22Rv1 (cell line): ENCODE measurements at regions not wholly inside any gene's neighbourhood (a gene's known extent, or its start where the extent isn't known, plus 50 kb on each side); places are given as distances from the start of the nearest gene placed in this dataset.

ENCODE experiments used
- CTCF ChIP-seq: fragments of 450-650 bp; IDR thresholded peaks from 2 replicates; pipeline ENCODE4 v1.5.1; 2017; ENCODE audit warnings: mild to moderate bottlenecking
- ZFX ChIP-seq: fragments of 450-650 bp; IDR thresholded peaks from 2 replicates; pipeline ENCODE4 v1.6.1; 2017; ENCODE audit warnings: antibody characterized with exemption, borderline replicate concordance

GRCh38 chr4:180694875-180695274 lies 1548.3 kb upstream of the TENM3 start:
- TF ChIP-seq CTCF: no peak
- no peak for TF ChIP-seq ZFX
